ENCODE measurements at regions not wholly inside any gene's neighbourhood (a gene's known extent, or its start where the extent isn't known, plus 50 kb on each side); places are given as distances from the start of the nearest gene placed in this dataset.

GRCh38 chr6:166729658-166730057 is 102.6 kb upstream of the RPS6KA2 start:
- TF ChIP-seq POLR2A (IDR thresholded peaks at IDR 0.05) (no peak), CTCF (IDR thresholded peaks at IDR 0.05) (no peak)

Data from tibial nerve (tissue), 3 donors.